GM18520 (cell line): ENCODE measurements at regions not wholly inside any gene's neighbourhood (a gene's known extent, or its start where the extent isn't known, plus 50 kb on each side); places are given as distances from the start of the nearest gene placed in this dataset.

Experiments
- ATAC-seq: cut with Tn5 transposase; IDR thresholded peaks from one replicate; pipeline ENCODE4 v1.9.1; 2021; ENCODE audit not compliant: unreplicated experiment

GRCh38 chr12:115517913-115518312 is 759.6 kb downstream of the MED13L start:
- ATAC-seq, result no peak

GRCh38 chr12:115511986-115512711 is 765.3 kb downstream of the MED13L start:
- ATAC-seq, result no peak

GRCh38 chr12:115511305-115511704 is 766.2 kb downstream of the MED13L start:
- ATAC-seq, result no peak

- ATAC-seq, result no peak
Measured at GRCh38 chr12:115508990-115509389, 768.5 kb downstream of the MED13L start.

GRCh38 chr12:115507951-115508722 is 769.4 kb downstream of the MED13L start:
- ATAC-seq, result no peak

GRCh38 chr12:115507560-115507889 is 770.0 kb downstream of the MED13L start:
- ATAC-seq, result no peak

- ATAC-seq, result no peak
Measured at GRCh38 chr12:115506822-115507559, 770.5 kb downstream of the MED13L start.

- ATAC-seq, result no peak
Measured at GRCh38 chr12:115504306-115505290, 772.9 kb downstream of the MED13L start.

- no peak for ATAC-seq
Measured at GRCh38 chr12:115500872-115501271, 776.6 kb downstream of the MED13L start.

GRCh38 chr12:115495300-115495699 is 782.2 kb downstream of the MED13L start:
- ATAC-seq, result no peak

GRCh38 chr12:115492553-115492952 is 784.9 kb downstream of the MED13L start:
- ATAC-seq, result no peak

GRCh38 chr12:115491511-115492250 is 785.8 kb downstream of the MED13L start:
- no peak for ATAC-seq

GRCh38 chr12:115489253-115489652 is 788.2 kb downstream of the MED13L start:
- no peak for ATAC-seq

- ATAC-seq, result no peak
Measured at GRCh38 chr12:115485967-115486366, 791.5 kb downstream of the MED13L start.

GRCh38 chr12:115485503-115485902 is 792.0 kb downstream of the MED13L start:
- no peak for ATAC-seq

- ATAC-seq, result no peak
Measured at GRCh38 chr12:115482943-115483342, 794.5 kb downstream of the MED13L start.

GRCh38 chr12:115481141-115481540 is 796.4 kb downstream of the MED13L start:
- no peak for ATAC-seq

- no peak for ATAC-seq
Measured at GRCh38 chr12:115478505-115478904, 794.5 kb upstream of the TBX3 start.

- no peak for ATAC-seq
Measured at GRCh38 chr12:115474539-115475353, 790.8 kb upstream of the TBX3 start.
